Spleen (tissue), 3 donors: ENCODE measurements at regions not wholly inside any gene's neighbourhood (a gene's known extent, or its start where the extent isn't known, plus 50 kb on each side); places are given as distances from the start of the nearest gene placed in this dataset.

ENCODE experiments used
- POLR2A ChIP-seq, 3 donors: fragments of 450-650 bp; IDR thresholded peaks; one replicate each; pipeline ENCODE4 v1.5.1; 2017; ENCODE audit warnings: antibody characterized with exemption in 3 of 3, mild to moderate bottlenecking in 1 of 3
- POLR2AphosphoS5 ChIP-seq, 3 donors: sonication (generic); formaldehyde crosslinking; IDR thresholded peaks; one replicate each; pipeline ENCODE4 v1.5.1; 2017; ENCODE audit warnings: antibody characterized with exemption in 3 of 3

- TF ChIP-seq POLR2A (IDR thresholded peaks at IDR 0.05) (no peak), POLR2AphosphoS5 (IDR thresholded peaks at IDR 0.05) (no peak)
Measured at GRCh38 chr18:26757263-26758019, 108.1 kb downstream of the AQP4 start.
